Stimulated activated CD4-positive, alpha-beta T cell treated with anti-CD3 and anti-CD28 coated beads, Interleukin-4, amount 100 ng/mL, for 48 hours (primary cell): ENCODE measurements at regions not wholly inside any gene's neighbourhood (a gene's known extent, or its start where the extent isn't known, plus 50 kb on each side); places are given as distances from the start of the nearest gene placed in this dataset.

ENCODE experiments used
- DNase-seq, 2 donors: peaks; one replicate each; pipeline ENCODE4 v3.0.0-alpha.2; 2020; ENCODE audit warnings: low read depth in 2 of 2

- DNase-seq: no peak
Observed at GRCh38 chr20:22466447-22467171, 117.8 kb downstream of the FOXA2 start.

GRCh38 chr20:22465622-22466446 lies 118.5 kb downstream of the FOXA2 start:
- no peak for DNase-seq

- DNase-seq: no peak
Observed at GRCh38 chr20:22464312-22465003, 119.9 kb downstream of the FOXA2 start.

GRCh38 chr20:22462975-22463914 lies 121.1 kb downstream of the FOXA2 start:
- DNase-seq: no peak

GRCh38 chr20:22460803-22461202 lies 123.6 kb downstream of the FOXA2 start:
- no peak for DNase-seq

- no peak for DNase-seq
Observed at GRCh38 chr20:22460231-22460630, 124.1 kb downstream of the FOXA2 start.

GRCh38 chr20:22459754-22460153 lies 124.6 kb downstream of the FOXA2 start:
- no peak for DNase-seq

GRCh38 chr20:22456109-22456508 lies 128.3 kb downstream of the FOXA2 start:
- no peak for DNase-seq

GRCh38 chr20:22455259-22455658 lies 129.1 kb downstream of the FOXA2 start:
- no peak for DNase-seq

GRCh38 chr20:22453244-22454080 lies 130.9 kb downstream of the FOXA2 start:
- DNase-seq: no peak

GRCh38 chr20:22452442-22453011 lies 131.8 kb downstream of the FOXA2 start:
- no peak for DNase-seq

GRCh38 chr20:22450537-22450936 lies 133.8 kb downstream of the FOXA2 start:
- DNase-seq: no peak

GRCh38 chr20:22449188-22449973 lies 135.0 kb downstream of the FOXA2 start:
- DNase-seq: no peak

GRCh38 chr20:22447447-22447778 lies 137.0 kb downstream of the FOXA2 start:
- DNase-seq: no peak

GRCh38 chr20:22446613-22447446 lies 137.5 kb downstream of the FOXA2 start:
- no peak for DNase-seq

- DNase-seq: no peak
Observed at GRCh38 chr20:22442318-22442717, 142.1 kb downstream of the FOXA2 start.

GRCh38 chr20:22438926-22439325 lies 145.4 kb downstream of the FOXA2 start:
- DNase-seq: no peak

- no peak for DNase-seq
Observed at GRCh38 chr20:22438346-22438745, 146.0 kb downstream of the FOXA2 start.

- no peak for DNase-seq
Observed at GRCh38 chr20:22437354-22437753, 147.0 kb downstream of the FOXA2 start.
